Skeletal muscle satellite cell (primary cell): ENCODE measurements at regions not wholly inside any gene's neighbourhood (a gene's known extent, or its start where the extent isn't known, plus 50 kb on each side); places are given as distances from the start of the nearest gene placed in this dataset.

ENCODE experiments used
- H3K27me3 ChIP-seq: 2 replicates; pipeline ENCODE4 v1.7.0; 2013; ENCODE audit warnings: low read length; ENCODE audit not compliant: control insufficient read depth, insufficient read depth
- H3K36me3 ChIP-seq: 2 replicates; pipeline ENCODE4 v1.7.0; 2013; ENCODE audit warnings: mild to moderate bottlenecking, control low read depth, low read length; ENCODE audit not compliant: insufficient read depth
- H3K4me1 ChIP-seq: 2 replicates; pipeline ENCODE4 v1.7.0; 2013; ENCODE audit warnings: low read length; ENCODE audit not compliant: control insufficient read depth, insufficient read depth
- H3K4me2 ChIP-seq: 2 replicates; pipeline ENCODE4 v1.7.0; 2013; ENCODE audit warnings: mild to moderate bottlenecking, low read length
- H3K4me3 ChIP-seq: 2 replicates; pipeline ENCODE4 v1.7.0; 2013; ENCODE audit warnings: low read length
- H3K9ac ChIP-seq: 2 replicates; pipeline ENCODE4 v1.7.0; 2013; ENCODE audit warnings: mild to moderate bottlenecking, low read depth, low read length, moderate library complexity
- H3K9me3 ChIP-seq: replicated peaks from 2 replicates; pipeline ENCODE4 v1.7.0; 2013; ENCODE audit warnings: mild to moderate bottlenecking, control low read depth, low read length

- peaks cover 4% of the 10 kb centered on the region for H3K4me1 ChIP-seq
- H3K4me3 ChIP-seq, result no peak overlapping the region
- no peak overlapping the region for H3K9ac ChIP-seq
- H3K9me3 ChIP-seq, result no peaks in the 10 kb centered on the region
- no peaks in the 10 kb centered on the region for H3K27me3 ChIP-seq
- no peaks in the 10 kb centered on the region for H3K36me3 ChIP-seq
- no peak overlapping the region for H3K4me2 ChIP-seq
Measured at GRCh38 chr3:104746056-104746455, 620.7 kb upstream of the ALCAM start.

DNA sequence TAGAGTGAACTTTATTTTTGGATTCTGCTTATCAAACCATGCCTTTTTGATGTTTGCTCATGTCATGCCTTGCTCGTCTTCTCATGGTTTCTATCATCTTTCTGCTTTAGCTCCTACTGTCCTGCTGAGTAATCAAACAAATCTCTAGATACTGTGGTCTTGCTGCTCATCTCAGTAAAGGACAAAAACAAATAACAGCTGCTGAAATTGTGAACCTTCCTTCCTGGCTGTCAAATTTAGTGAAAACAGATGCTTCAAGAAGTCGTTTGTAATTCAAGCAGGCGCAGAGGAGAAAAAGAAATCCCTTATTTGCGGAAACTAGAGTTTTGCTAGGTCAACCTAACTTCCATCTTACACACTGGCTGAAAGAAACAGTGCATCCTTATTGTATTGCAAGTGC lies 616.1 kb upstream of the ALCAM start:
- peaks cover 4% of the 10 kb centered on the region for H3K4me1 ChIP-seq
- no peak overlapping the region for H3K4me3 ChIP-seq
- H3K27me3 ChIP-seq, result no peaks in the 10 kb centered on the region
- H3K36me3 ChIP-seq, result no peaks in the 10 kb centered on the region
- no peaks in the 10 kb centered on the region for H3K9me3 ChIP-seq
- no peak overlapping the region for H3K4me2 ChIP-seq
- H3K9ac ChIP-seq, result no peak overlapping the region

DNA sequence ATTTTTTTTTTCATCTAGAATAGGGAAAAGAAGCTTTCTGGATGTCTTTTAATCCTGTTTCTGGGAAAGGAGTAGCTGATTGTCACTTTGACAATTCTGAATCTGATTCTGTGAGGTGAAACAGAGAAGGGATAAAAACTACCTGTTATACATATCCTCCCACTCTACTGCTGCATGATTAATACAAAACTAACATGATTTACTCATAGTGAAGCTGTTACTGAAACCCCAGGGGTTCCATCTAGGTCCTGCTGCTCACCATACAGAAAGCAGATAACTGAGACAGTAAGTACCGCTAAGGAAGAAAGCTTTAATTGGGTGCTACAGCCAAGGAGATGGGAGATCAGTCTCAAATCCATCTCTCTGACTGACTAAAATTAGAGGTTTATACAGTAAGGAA lies 610.9 kb upstream of the ALCAM start:
- H3K36me3 ChIP-seq, result no peaks in the 10 kb centered on the region
- H3K4me3 ChIP-seq, result no peak overlapping the region
- no peak overlapping the region for H3K4me2 ChIP-seq
- no peak overlapping the region for H3K9ac ChIP-seq
- H3K9me3 ChIP-seq, result no peaks in the 10 kb centered on the region
- H3K4me1 ChIP-seq, result no peaks in the 10 kb centered on the region
- no peaks in the 10 kb centered on the region for H3K27me3 ChIP-seq

DNA sequence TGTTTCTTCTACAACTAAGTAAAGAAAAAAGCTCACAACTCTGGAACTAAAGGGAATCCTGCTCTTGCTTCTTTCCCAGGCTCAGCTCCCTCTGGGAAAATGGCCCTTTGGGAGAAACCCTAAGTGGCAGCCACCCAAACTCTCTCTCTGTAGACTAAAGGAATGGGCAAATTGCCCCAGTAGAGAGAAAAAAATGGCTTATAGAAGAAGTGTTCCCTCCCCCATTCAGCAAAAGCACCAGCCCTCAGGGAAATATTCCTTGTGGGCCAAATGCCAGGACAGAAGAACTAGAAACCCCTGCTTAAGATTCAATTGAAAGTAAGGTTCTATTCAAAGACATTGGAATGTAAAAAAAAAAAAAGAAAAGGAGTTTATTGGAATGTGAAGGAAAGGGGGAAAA lies 603.7 kb upstream of the ALCAM start:
- Histone ChIP-seq H3K4me1 (peaks cover 4% of the 10 kb centered on the region), H3K36me3 (no peaks in the 10 kb centered on the region), H3K27me3 (no peaks in the 10 kb centered on the region), H3K4me3 (no peak overlapping the region), H3K4me2 (no peak overlapping the region), H3K9ac (no peak overlapping the region), H3K9me3 (no peaks in the 10 kb centered on the region)

DNA sequence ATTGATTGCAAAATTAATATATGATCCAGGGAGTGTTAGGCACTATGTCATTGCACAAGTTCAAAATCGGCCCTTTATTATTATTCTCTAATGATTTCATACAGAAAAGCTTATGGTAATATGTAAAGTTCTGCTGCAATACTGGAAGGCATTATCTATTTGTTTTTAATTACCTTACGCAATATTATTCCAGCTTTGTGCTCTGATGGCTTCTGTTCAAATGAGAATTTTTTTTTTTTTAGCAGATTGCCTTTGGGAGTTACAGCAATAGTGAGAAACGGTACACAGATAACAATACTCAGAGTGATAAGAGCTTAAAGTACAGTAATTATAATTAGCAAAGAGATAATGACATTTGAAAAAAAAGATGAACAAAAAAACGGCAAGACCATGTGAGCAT lies 602.2 kb upstream of the ALCAM start:
- H3K27me3 ChIP-seq, result no peaks in the 10 kb centered on the region
- H3K4me1 ChIP-seq, result peaks cover 4% of the 10 kb centered on the region
- no peak overlapping the region for H3K4me2 ChIP-seq
- H3K9ac ChIP-seq, result no peak overlapping the region
- no peak overlapping the region for H3K4me3 ChIP-seq
- no peaks in the 10 kb centered on the region for H3K36me3 ChIP-seq
- no peaks in the 10 kb centered on the region for H3K9me3 ChIP-seq

DNA sequence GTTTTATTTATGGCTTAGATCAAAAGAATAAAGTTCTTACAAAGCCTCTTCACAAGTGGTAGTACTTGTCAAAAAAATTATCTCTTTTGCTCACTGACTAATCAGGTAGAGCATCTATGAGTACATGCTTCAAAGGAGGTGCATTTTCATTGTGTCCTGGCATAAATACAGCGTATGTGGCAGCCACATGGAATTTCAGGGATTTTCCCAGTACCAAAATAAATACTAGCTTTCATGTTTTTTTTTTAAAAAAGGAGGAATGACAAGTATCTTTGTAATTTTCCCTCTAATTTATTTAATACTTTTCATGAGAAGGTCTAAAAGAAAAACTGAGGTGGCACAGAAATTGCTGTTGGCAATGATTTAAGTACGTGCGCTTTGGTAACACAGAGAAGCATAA lies 597.8 kb upstream of the ALCAM start:
- H3K27me3 ChIP-seq, result no peaks in the 10 kb centered on the region
- H3K9me3 ChIP-seq, result no peaks in the 10 kb centered on the region
- no peak overlapping the region for H3K4me3 ChIP-seq
- H3K4me1 ChIP-seq, result no peaks in the 10 kb centered on the region
- H3K9ac ChIP-seq, result no peak overlapping the region
- H3K4me2 ChIP-seq, result no peak overlapping the region
- H3K36me3 ChIP-seq, result no peaks in the 10 kb centered on the region

DNA sequence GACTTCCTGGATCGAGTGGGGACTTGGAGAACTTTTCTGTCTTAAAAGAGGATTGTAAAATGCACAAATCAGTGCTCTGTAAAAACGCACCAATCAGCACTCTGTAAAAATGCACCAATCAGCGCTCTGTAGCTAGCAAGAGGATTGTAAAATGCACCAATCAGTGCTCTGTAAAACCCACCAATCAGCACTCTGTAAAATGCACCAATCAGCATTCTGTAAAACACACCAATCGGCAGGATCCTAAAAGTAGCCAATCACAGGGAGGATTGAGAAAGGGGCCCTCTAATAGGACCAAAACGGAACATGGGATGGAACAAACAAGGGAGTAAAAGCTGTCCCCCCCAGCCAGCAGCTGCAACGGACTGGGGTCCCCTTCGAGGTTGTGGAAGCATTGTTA lies 587.4 kb upstream of the ALCAM start:
- Histone ChIP-seq H3K36me3 (no peaks in the 10 kb centered on the region), H3K4me1 (no peaks in the 10 kb centered on the region), H3K9ac (no peak overlapping the region), H3K9me3 (no peaks in the 10 kb centered on the region), H3K4me3 (no peak overlapping the region), H3K27me3 (no peaks in the 10 kb centered on the region), H3K4me2 (no peak overlapping the region)

- H3K36me3 ChIP-seq, result no peaks in the 10 kb centered on the region
- H3K9me3 ChIP-seq, result no peaks in the 10 kb centered on the region
- no peaks in the 10 kb centered on the region for H3K27me3 ChIP-seq
- H3K4me1 ChIP-seq, result no peaks in the 10 kb centered on the region
- H3K4me2 ChIP-seq, result no peak overlapping the region
- H3K9ac ChIP-seq, result no peak overlapping the region
- H3K4me3 ChIP-seq, result no peak overlapping the region
Measured at GRCh38 chr3:104781112-104781511, 585.6 kb upstream of the ALCAM start.

GRCh38 chr3:104785947-104786346 lies 580.8 kb upstream of the ALCAM start:
- Histone ChIP-seq H3K36me3 (no peaks in the 10 kb centered on the region), H3K9me3 (no peaks in the 10 kb centered on the region), H3K4me1 (no peaks in the 10 kb centered on the region), H3K27me3 (no peaks in the 10 kb centered on the region), H3K9ac (no peak overlapping the region), H3K4me3 (no peak overlapping the region), H3K4me2 (no peak overlapping the region)

- no peaks in the 10 kb centered on the region for H3K27me3 ChIP-seq
Measured at GRCh38 chr3:104787306-104787705, 579.4 kb upstream of the ALCAM start.

GRCh38 chr3:104788807-104789206 lies 577.9 kb upstream of the ALCAM start:
- Histone ChIP-seq H3K4me3 (no peak overlapping the region), H3K4me1 (no peaks in the 10 kb centered on the region), H3K9ac (no peak overlapping the region), H3K27me3 (no peaks in the 10 kb centered on the region), H3K9me3 (no peaks in the 10 kb centered on the region), H3K4me2 (no peak overlapping the region), H3K36me3 (no peaks in the 10 kb centered on the region)

More at GRCh38 chr3:104787306-104787705, 579.4 kb upstream of the ALCAM start:
- Histone ChIP-seq H3K4me1 (no peaks in the 10 kb centered on the region), H3K9ac (no peak overlapping the region), H3K4me2 (no peak overlapping the region), H3K4me3 (no peak overlapping the region), H3K9me3 (no peaks in the 10 kb centered on the region), H3K36me3 (no peaks in the 10 kb centered on the region)

DNA sequence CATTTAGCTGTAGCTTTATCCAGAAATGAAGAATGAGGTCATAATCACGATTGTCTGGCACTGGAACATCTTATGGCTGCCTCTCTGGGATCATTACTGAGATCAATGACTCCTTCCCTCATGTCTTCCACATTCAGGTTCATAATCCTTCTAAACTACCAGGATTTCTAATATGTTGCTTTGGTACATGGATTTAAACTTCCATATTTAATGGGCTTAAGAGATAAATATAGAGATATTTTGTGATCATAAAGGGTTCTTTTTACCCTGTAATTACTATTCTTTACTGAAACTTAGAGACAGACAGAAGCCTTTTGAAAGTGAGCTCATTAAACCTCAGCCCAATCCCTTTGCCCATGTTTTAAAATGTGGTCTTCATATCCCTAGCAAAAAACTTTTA lies 575.4 kb upstream of the ALCAM start:
- H3K4me1 ChIP-seq, result no peaks in the 10 kb centered on the region
- no peaks in the 10 kb centered on the region for H3K9me3 ChIP-seq
- H3K27me3 ChIP-seq, result no peaks in the 10 kb centered on the region
- no peak overlapping the region for H3K4me2 ChIP-seq
- H3K36me3 ChIP-seq, result no peaks in the 10 kb centered on the region
- H3K9ac ChIP-seq, result no peak overlapping the region
- no peak overlapping the region for H3K4me3 ChIP-seq
